ENCODE measurements at regions not wholly inside any gene's neighbourhood (a gene's known extent, or its start where the extent isn't known, plus 50 kb on each side); places are given as distances from the start of the nearest gene placed in this dataset.
"Not testable (repeated sequence)": the region's sequence is repeated elsewhere in the genome, so short reads cannot be mapped to it uniquely, and the experiment has no call there.

GRCh38 chr1:146479188-146479587 is 250.4 kb upstream of the NOTCH2NLA start:
- not testable (repeated sequence) for DNase-seq (ENCODE audit: extremely low spot score, unreplicated experiment); H3K36me3 Mint-ChIP-seq (ENCODE audit: unreplicated experiment); H3K9me3 Mint-ChIP-seq (ENCODE audit: unreplicated experiment); H3K27me3 Mint-ChIP-seq (ENCODE audit: unreplicated experiment); H3K4me1 Mint-ChIP-seq (ENCODE audit: unreplicated experiment); H3K4me3 Mint-ChIP-seq (ENCODE audit: unreplicated experiment); H3K27ac Mint-ChIP-seq (ENCODE audit: unreplicated experiment)

GRCh38 chr1:146478125-146478720 is 249.4 kb upstream of the NOTCH2NLA start:
- not testable (repeated sequence) for DNase-seq (ENCODE audit: extremely low spot score, unreplicated experiment); H3K4me1 Mint-ChIP-seq (ENCODE audit: unreplicated experiment); H3K27ac Mint-ChIP-seq (ENCODE audit: unreplicated experiment); H3K9me3 Mint-ChIP-seq (ENCODE audit: unreplicated experiment); H3K27me3 Mint-ChIP-seq (ENCODE audit: unreplicated experiment); H3K36me3 Mint-ChIP-seq (ENCODE audit: unreplicated experiment); H3K4me3 Mint-ChIP-seq (ENCODE audit: unreplicated experiment)
- TF ChIP-seq CTCF (IDR thresholded peaks at IDR 0.05) = peak; percentile 61

- not testable (repeated sequence) for H3K36me3 Mint-ChIP-seq (ENCODE audit: unreplicated experiment); H3K4me1 Mint-ChIP-seq (ENCODE audit: unreplicated experiment); H3K4me3 Mint-ChIP-seq (ENCODE audit: unreplicated experiment)
Measured at GRCh38 chr1:146475086-146475485, 246.3 kb upstream of the NOTCH2NLA start.

GRCh38 chr1:146474216-146474615 is 245.4 kb upstream of the NOTCH2NLA start:
- H3K9me3 Mint-ChIP-seq (ENCODE audit: unreplicated experiment); H3K4me1 Mint-ChIP-seq (ENCODE audit: unreplicated experiment); H3K4me3 Mint-ChIP-seq (ENCODE audit: unreplicated experiment); H3K27ac Mint-ChIP-seq (ENCODE audit: unreplicated experiment); DNase-seq (ENCODE audit: extremely low spot score, unreplicated experiment); H3K36me3 Mint-ChIP-seq (ENCODE audit: unreplicated experiment); H3K27me3 Mint-ChIP-seq (ENCODE audit: unreplicated experiment): not testable (repeated sequence)

More at GRCh38 chr1:146475086-146475485, 246.3 kb upstream of the NOTCH2NLA start:
- H3K27ac Mint-ChIP-seq (ENCODE audit: unreplicated experiment); DNase-seq (ENCODE audit: extremely low spot score, unreplicated experiment); H3K27me3 Mint-ChIP-seq (ENCODE audit: unreplicated experiment); H3K9me3 Mint-ChIP-seq (ENCODE audit: unreplicated experiment): not testable (repeated sequence)

- H3K9me3 Mint-ChIP-seq (ENCODE audit: unreplicated experiment); H3K4me1 Mint-ChIP-seq (ENCODE audit: unreplicated experiment); H3K27me3 Mint-ChIP-seq (ENCODE audit: unreplicated experiment); H3K36me3 Mint-ChIP-seq (ENCODE audit: unreplicated experiment): not testable (repeated sequence)
- peak; percentile 6 for TF ChIP-seq CTCF (IDR thresholded peaks at IDR 0.05)
- peak; percentile 89 for DNase-seq (ENCODE audit: extremely low spot score, unreplicated experiment)
- Mint-ChIP-seq H3K27ac (ENCODE audit: unreplicated experiment) (peak overlapping the region; percentile 40), H3K4me3 (ENCODE audit: unreplicated experiment) (peak overlapping the region; percentile 79)
Measured at GRCh38 chr1:146472192-146472861, 243.5 kb upstream of the NOTCH2NLA start.

GRCh38 chr1:146459939-146460338 is 231.1 kb upstream of the NOTCH2NLA start:
- not testable (repeated sequence) for H3K4me1 Mint-ChIP-seq (ENCODE audit: unreplicated experiment); H3K4me3 Mint-ChIP-seq (ENCODE audit: unreplicated experiment); H3K27me3 Mint-ChIP-seq (ENCODE audit: unreplicated experiment); H3K36me3 Mint-ChIP-seq (ENCODE audit: unreplicated experiment); DNase-seq (ENCODE audit: extremely low spot score, unreplicated experiment); H3K27ac Mint-ChIP-seq (ENCODE audit: unreplicated experiment); H3K9me3 Mint-ChIP-seq (ENCODE audit: unreplicated experiment)

GRCh38 chr1:146459308-146459707 is 230.5 kb upstream of the NOTCH2NLA start:
- not testable (repeated sequence) for H3K4me3 Mint-ChIP-seq (ENCODE audit: unreplicated experiment); H3K36me3 Mint-ChIP-seq (ENCODE audit: unreplicated experiment); H3K9me3 Mint-ChIP-seq (ENCODE audit: unreplicated experiment); H3K27ac Mint-ChIP-seq (ENCODE audit: unreplicated experiment); DNase-seq (ENCODE audit: extremely low spot score, unreplicated experiment); H3K27me3 Mint-ChIP-seq (ENCODE audit: unreplicated experiment); H3K4me1 Mint-ChIP-seq (ENCODE audit: unreplicated experiment)

- not testable (repeated sequence) for H3K27ac Mint-ChIP-seq (ENCODE audit: unreplicated experiment); H3K9me3 Mint-ChIP-seq (ENCODE audit: unreplicated experiment); H3K36me3 Mint-ChIP-seq (ENCODE audit: unreplicated experiment); DNase-seq (ENCODE audit: extremely low spot score, unreplicated experiment); H3K4me1 Mint-ChIP-seq (ENCODE audit: unreplicated experiment); H3K4me3 Mint-ChIP-seq (ENCODE audit: unreplicated experiment); H3K27me3 Mint-ChIP-seq (ENCODE audit: unreplicated experiment)
Measured at GRCh38 chr1:146448877-146449246, 220.0 kb upstream of the NOTCH2NLA start.

Data from osteocyte (in vitro differentiated cells).